HG02763 (cell line): ENCODE measurements at regions not wholly inside any gene's neighbourhood (a gene's known extent, or its start where the extent isn't known, plus 50 kb on each side); places are given as distances from the start of the nearest gene placed in this dataset.
"Not testable (repeated sequence)": the region's sequence is repeated elsewhere in the genome, so short reads cannot be mapped to it uniquely, and the experiment has no call there.

Source experiments
- ATAC-seq: cut with Tn5 transposase; IDR thresholded peaks from one replicate; pipeline ENCODE4 v1.9.1; 2021; ENCODE audit warnings: mild to moderate bottlenecking, moderate library complexity; ENCODE audit not compliant: unreplicated experiment

DNA sequence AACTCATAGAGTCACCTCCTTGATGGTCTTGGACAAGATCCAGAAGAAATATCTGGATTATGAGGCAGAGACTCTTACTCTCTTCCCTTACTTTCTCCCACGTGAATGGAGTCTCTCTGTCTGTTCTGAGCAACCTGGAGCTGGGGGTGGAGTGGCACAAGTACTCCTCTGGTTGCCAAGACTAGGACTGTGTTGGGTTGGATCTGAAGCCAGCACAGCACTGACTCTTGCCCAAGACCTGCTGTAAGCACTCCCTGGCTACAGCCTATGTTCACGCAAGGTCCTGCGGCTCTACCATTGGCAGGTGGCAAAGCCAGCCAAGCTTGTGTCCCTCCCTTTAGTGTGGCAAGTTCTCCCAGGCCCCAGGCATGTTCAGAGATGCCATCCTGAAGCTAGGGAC is 488.2 kb upstream of the NRG3 start:
- ATAC-seq, result no peak

DNA sequence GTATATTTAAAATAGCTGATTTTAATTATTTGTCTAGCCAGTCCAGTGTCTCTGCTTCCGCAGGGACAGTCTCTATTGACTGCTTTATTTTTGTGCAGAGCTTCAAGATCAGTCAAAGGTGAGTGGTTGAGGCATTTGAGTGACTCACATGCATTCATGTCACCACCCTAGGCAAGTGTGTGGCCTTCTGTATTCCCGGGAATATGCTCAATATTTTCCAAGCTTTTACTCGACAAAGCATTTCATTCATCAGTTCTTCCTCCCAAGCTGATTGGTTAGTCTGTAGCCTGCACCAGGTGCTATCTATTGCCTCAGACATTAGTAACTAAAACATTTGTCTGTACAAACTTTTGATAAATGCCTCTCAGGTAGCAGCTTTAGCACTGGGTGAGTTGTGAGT is 471.5 kb upstream of the NRG3 start:
- ATAC-seq, result no peak

DNA sequence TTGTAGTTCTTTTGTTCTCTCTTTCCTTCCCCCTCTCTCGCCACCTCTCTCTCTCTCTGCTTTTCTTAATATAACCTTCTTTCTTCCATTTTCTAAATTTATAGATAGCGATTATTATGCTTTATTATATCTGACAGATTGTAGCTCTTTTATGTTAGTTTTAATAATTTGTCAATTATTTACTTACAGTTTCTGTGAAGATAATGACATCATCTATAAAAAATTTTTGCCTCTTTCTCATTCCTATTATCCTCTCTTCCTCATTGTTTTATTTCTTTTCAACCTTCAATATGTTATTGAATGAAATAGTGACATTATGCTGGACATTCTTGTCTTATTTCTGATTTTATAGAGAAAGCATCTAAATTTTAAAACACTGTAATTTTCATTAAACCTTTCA is 469.6 kb upstream of the NRG3 start:
- ATAC-seq, result no peak

DNA sequence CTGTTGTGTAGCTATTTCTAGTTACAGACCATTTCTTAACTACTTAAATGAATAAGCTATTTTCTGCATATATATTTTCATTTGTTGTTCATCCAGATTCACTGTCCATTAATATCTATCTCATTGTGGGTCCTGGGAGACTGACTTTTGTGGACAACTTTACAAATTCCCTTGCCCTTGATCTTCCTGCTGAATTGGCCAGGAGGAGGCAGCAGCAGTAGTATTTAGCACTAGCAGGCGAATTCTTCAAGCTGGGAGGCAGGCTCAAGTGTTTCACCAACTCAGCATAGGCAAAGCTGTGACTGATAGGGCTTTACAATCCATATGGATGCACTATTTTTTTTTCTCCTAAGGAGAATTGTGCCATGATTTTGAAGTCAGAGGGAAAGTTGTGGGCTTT is 461.0 kb upstream of the NRG3 start:
- no peak for ATAC-seq

DNA sequence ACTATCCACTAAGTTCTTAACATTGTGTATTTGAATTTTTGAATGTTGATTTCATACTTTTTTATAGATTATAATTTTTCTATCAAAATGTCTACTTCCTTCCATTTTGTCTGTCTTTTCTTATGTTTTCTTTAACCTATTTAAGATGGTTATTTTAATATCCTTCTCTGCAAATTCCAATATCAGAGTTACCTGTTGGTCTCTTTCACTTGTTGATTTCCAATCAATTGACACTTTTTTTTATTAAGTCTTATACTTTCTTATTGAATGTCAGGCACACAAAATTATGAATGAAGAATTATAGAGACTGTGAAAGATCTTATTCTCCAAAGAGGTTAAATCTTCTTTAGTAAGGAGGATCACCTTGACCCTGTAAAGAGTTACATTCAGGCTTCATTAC is 448.3 kb upstream of the NRG3 start:
- ATAC-seq, result no peak

DNA sequence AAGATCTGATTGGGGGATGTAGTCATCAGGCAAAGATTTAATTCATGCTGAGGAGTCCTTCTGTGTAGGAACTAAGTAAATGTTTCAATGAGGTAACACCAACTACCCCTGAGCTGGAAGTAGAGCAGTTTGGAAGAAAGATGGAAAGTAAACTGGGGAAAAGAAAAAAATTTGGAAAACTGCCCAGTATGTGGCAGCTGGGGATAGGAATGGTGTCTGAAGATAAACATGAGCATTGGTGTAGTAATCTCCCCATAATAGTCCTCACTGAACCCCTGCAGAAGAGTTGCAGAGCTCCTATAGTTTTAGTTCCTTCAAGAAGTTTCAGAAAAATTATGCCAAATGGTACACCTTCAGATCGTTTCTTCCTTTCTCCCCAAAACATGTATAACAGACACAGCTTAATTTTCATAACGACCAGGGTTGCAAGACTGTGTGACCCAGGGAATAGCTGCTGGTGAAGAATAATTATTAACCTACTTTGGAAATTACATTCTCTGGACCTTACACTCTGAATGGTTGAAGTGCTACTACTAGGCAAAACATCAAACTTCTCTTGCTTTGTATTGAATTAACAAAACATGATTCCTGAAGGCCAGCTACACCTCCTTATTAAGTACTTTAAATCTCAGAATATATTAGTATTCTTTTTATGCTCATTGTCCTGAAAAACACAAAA is 446.4 kb upstream of the NRG3 start:
- ATAC-seq, result no peak

DNA sequence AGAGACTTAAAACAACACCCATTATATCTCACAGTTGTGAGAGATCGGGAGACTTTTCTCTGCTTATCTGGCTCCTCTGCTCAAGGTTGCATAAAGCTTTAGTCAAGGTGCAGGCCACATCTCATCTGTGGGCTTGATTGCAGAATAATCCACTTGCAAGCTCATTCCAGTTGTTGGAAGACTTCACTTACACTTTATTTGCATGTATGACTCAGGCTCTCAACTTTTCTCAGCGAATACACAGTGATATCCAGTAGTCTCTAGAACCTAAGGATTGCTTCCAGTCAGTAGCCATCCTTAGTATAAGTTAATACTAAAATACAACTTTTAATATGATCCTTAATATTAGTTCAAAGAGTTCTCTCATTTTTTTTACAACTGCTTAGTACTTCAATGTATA is 435.5 kb upstream of the NRG3 start:
- no peak for ATAC-seq

DNA sequence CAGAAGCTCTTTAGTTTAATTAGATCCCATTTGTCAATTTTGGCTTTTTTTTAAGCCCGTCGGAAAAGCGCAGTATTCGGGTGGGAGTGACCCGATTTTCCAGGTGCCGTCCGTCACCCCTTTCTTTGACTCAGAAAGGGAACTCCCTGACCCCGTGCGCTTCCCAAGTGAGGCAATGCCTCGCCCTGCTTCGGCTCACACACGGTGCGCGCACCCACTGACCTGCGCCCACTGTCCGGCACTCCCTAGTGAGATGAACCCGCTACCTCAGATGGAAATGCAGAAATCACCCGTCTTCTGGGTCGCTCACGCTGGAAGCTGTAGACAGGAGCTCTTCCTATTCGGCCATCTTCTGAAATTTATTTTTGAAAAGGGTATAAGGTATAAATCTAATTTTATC is 433.4 kb upstream of the NRG3 start:
- not testable (repeated sequence) for ATAC-seq

DNA sequence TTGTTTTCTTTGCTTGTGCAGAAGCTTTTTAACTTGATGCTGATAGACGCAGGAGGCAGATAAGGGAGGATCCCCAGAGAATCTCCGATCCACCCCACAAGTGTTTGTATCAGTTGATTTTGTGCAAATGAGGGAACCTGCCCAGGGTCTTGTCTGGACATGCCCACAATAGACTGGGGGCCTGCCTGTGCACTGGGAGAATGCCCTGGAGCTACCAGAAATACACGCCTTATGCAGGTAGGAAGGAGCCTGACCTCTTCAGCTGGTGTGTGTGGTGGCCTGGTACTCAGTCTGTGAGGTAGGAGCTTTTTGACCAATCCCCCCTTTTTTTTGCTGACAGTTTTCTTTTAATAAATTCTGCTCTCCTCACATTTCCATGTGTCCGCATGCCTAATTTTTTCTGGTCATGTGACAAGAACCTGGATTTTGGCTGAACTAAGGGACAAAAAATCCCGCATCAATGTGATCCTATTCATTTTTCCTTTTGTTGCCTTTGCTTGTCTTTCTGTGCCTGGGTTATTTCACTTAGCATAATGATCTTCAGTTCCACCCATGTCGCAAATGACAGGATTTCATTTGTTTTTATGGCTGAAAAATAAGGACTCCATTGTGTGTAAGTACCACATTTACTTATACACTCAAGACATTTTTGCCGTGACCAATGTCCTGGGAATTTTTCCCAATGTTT is 430.6 kb upstream of the NRG3 start:
- ATAC-seq, result no peak

DNA sequence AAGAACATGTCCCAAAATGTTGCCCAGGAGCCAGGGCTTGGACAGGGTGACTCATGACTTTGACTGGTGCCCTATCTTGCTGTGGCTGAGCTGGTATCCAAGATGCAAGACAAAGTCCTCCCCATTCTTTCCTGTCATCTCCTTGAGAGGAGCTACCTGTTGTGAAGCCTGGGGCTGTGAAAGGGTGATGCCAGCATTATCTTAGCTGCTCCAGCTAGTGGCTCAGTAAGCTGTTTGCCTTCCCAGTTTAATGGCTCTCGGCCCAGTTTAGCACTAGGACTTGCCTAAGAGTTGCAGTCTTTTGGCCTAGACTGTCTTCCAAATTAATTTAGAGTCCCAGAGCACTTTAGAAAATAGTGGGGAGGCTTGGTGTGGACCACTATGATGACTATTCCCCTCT is 424.3 kb upstream of the NRG3 start:
- ATAC-seq, result no peak

DNA sequence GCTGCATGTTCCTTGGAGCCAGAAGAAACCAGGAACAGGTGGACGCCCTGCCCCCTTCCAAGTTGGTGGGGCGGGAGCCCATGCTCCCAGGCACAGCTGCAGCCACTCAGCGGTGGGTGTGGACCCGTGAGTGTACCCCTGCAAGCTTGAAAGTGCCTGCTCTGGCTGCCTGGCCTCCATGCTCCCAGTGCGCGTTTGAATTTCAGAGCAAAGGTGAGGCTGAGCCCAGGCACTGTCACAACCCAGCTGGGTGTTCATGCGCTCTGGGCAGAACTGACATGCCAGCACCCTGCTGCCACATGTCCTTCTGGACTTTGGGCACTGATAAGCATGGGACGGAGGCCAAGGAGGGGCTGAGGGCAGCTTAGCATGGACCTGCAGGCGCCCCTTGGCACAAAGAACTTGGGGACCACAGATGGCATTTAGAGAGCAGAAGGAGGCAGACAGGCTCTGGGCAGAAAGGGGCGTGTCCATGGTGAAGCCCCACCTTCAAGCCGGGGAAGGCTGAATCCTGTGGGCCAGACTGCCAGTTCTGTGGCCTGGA is 402.0 kb upstream of the NRG3 start:
- no peak for ATAC-seq

DNA sequence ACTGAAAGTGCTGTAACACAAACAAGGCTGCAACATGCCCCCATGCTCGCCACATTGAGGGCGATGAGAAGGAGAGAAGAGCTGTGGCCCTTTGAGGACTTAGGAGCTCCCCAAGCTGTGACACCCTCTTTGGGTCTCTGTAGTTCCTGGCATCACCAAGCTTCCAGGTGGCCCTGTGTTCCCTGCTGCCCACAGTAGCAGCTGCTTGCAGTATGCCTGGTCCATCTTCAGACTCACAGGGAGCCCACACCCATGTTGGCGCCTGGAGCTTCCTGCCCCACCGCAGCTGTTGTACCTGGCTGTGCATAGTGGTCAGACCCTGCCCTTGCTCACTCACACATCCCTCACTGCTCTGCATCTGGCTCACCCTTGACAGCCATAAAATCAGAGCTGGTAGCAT is 401.2 kb upstream of the NRG3 start:
- ATAC-seq, result no peak

DNA sequence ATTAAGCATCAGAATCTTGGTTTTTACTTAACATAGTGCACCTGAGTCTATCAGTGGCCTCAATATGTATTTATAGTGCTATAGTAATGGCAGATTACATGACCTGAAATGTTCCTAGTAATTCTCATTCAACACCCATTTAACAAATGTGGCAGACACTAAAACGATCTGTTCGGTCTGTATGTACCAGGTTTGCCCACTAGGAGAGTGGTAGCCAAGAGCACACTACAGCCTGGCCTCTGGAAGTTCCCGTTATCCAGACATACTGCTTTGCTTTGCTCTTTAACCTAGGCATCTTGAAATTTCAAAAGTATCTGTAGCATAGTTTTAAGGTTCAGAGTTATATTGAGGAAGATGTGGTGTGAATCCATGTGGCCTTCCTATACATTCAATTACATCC is 395.7 kb upstream of the NRG3 start:
- ATAC-seq, result no peak

DNA sequence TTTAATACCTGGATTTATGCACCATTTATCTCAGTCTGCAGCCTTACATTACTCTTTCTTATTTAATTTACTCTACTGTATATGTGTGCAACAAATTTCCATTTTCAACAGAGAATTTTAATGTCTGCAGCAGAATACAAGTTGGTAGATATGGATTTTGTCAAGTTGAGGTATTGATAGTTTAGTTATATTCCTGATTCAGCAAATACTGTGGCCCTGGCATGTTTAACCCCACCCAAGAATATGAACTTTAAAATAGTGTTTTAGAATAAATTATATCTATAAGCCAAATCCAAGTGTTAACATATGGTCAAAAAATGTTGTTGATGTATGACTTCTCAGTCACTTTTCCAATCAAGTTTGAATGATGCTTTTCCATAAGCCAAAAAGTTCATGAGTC is 378.4 kb upstream of the NRG3 start:
- no peak for ATAC-seq

DNA sequence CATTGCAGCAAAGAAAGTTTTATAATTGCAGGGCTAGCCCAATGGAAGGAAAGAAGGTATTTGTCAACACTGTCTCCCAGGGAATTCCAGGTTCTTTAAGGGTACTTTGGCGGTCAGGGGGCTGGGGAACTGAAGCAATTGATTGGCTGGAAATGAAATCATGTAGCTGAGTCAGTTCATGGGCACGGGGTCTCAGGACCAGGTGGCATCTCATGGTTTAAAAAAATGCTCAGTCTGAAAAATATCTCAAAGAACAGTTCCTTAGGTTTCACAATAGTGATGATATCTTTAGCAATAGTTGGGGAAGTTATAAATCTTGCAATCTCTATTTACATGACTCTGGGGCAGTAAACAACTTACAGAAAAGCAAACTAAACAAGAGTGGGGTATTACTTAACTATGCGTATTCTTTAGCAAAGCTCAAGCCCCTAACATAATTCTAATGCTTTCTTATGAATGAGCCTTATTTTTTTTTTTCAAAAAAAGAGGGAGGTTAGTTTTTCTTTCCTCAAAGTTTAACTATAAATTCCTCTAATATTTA is 376.9 kb upstream of the NRG3 start:
- ATAC-seq, result no peak

DNA sequence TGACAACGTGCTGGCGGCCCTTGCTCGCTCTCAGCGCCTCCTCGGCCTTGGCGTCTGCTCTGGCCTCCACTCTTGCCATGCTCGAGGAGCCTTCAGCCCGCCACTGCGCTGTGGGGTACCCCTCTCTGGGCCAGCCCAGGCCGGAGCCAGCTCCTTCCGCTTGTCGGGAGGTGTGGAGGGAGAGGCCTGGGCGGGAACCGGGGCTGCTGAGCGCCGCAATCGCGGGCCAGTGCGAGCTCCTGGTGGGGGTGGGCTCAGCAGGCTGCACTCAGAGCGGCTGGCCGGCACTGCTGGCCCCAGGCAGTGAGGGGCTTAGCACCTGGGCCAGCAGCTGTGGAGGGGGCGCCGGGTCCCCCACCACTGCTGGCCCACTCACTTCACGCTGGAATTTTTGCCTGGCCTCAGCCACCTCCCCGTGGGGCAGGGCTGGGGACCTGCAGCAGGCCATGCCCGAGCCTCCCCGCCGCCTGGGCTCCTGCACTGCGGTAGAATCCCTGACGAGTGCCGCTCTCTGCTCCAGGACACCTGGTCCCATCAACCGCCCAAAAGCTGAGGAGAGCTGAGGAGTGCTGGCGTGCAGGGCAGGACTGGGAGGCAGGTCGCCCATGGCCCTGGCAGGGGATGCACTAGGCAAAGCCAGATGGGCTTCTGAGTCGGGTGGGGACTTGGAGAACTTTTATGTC is 372.2 kb upstream of the NRG3 start:
- ATAC-seq, result no peak

DNA sequence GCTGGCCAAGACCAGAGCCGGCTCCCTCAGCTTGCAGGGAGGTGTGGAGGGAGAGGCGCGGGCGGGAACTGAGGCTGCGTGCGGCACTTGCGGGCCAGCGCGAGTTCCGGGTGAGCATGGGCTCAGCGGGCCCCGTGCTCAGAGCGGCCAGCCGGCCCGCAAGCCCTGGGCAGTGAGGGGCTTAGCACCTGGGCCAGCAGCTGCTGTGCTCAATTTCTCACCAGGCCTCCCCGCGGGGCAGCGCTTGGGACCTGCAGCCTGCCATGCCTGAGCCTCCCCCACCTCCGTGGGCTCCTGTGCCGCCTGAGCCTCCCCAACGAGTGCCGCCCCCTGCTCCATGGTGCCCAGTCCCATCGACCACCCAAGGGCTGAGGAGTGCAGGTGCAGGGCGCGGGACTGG is 369.2 kb upstream of the NRG3 start:
- not testable (repeated sequence) for ATAC-seq

DNA sequence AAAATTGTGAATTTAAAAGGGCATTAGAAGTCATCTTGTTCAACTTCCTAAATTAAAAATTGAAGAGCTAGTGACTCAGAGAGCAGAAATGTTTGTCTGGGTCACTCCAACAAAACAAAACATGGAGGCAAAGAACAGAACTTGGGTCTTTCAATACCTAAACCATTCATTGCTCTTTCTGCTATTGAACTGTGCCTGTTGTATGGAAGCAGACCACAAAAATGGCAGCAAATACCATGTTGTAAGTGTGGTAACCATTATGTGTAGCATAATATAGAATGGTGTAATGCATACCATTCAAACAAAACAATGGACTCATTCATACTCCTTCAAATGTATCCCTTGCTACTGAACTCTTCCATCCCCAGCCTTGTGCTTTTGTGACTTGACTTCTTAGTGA is 360.2 kb upstream of the NRG3 start:
- ATAC-seq, result no peak

DNA sequence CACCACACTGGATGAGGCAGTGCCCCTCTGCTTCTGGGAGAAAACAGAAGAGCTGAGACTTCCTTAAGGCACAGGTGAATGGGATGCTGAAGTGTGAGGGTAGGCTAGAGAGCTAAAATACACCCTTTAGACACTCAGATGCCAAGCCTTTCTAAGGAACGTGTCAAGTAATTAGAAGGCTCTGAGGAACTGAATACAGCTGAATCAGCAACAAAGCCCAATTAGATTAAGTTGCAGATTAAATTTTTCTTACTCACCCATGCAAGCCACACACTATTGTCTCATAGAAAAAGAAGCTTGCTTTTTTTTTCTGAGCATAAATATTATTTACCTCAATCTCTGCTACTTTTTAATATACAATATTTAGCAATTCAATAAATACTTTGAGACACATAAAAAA is 354.3 kb upstream of the NRG3 start:
- ATAC-seq, result no peak

DNA sequence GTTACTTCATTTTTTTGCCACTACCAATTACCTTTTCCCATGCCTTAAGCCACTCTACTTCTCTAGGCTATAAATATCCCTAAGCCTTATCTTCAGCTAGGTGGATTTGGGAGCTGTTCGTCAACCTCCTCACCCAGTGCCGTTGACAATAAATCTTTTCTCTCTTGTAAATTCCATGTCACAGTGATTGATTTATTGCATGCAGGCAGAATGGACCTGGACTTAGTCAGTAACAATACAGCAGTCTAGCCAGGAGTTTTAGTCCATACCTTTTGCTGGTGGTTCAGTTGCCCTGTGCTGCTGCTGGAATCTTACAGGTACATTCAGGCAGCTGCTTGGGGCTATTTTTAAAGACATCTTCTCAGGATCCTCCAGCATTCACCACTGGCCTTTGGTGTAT is 350.5 kb upstream of the NRG3 start:
- ATAC-seq, result no peak

DNA sequence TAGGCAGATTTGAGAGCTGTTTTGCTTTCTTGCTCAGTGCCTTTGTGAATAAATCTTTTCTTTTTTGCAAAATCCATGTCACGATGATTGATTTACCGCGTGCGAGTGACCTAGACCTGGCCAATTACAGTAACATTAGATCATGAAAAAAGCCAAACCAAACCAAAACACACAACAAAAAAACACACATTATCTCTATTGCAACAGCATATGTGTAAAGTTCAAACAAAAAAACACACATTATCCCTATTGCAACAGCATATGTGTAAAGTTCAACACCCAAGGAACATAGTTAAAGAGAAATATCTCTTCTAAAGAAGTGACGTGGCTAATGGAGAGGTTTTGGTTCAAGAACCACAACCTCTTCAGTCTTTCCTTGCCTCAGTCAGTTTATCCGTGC is 342.6 kb upstream of the NRG3 start:
- ATAC-seq, result no peak

DNA sequence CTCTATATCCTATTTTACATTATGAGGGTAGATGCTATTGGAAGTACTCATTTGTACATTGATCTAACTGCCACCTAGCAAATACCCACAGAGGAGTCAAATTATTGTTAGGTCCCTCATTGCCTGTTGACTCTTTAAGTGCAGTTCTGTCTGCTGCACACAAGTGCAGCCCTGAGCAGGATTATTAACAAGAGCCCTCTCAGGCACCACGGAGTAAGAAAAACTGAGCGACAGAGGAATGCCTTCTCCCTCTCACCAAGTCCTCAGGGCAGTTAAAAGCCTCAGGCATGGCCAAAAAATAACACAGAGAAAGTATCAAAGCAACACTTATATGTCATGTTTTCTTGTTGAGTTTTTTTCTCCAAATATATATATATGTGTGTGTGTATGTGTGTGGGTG is 340.0 kb upstream of the NRG3 start:
- no peak for ATAC-seq
